ENCODE measurements at regions not wholly inside any gene's neighbourhood (a gene's known extent, or its start where the extent isn't known, plus 50 kb on each side); places are given as distances from the start of the nearest gene placed in this dataset.

GRCh38 chr5:2562036-2562435 lies 189.4 kb downstream of the IRX2 start:
- no peak overlapping the region for H2BK12ac ChIP-seq (ENCODE audit: low read depth, low read length)
- no peaks in the 10 kb centered on the region for H3K4me1 ChIP-seq (replicated peaks in 1 of 4; ENCODE audit: control insufficient read depth in 3 of 4, insufficient read depth in 4 of 4, low read length in 3 of 4)
- H3K9me3 ChIP-seq (ENCODE audit: insufficient read depth in 2 of 2, low read depth in 1 of 2, low read length in 1 of 2): no peaks in the 10 kb centered on the region; a peak in 1 of 4 replicates
- H2AK5ac ChIP-seq (ENCODE audit: low read depth, low read length): no peak overlapping the region
- H3K9ac ChIP-seq (replicated peaks in 1 of 4; ENCODE audit: extremely low read depth in 1 of 4, low read depth in 3 of 4, low read length in 3 of 4): no peak overlapping the region
- H2BK20ac ChIP-seq (ENCODE audit: low read length): no peak overlapping the region
- FAIRE-seq (no peak), DNase-seq (ENCODE audit: low read depth in 1 of 2, low spot score in 2 of 2) (no peak)
- H3K36me3 ChIP-seq (ENCODE audit: control insufficient read depth in 2 of 4, insufficient read depth in 4 of 4, low read length in 3 of 4): no peaks in the 10 kb centered on the region
- H4K20me1 ChIP-seq (replicated peaks in 1 of 2; ENCODE audit: control insufficient read depth in 1 of 2, insufficient read depth in 2 of 2, low read length in 2 of 2): no peaks in the 10 kb centered on the region
- H3K4me2 ChIP-seq (ENCODE audit: insufficient read depth in 1 of 2, low read depth in 2 of 2, low read length in 2 of 2): no peak overlapping the region
- no peaks in the 10 kb centered on the region for H3K79me2 ChIP-seq (ENCODE audit: control insufficient read depth in 1 of 2, insufficient read depth in 2 of 2, low read length in 2 of 2)
- no peak overlapping the region for H3K23ac ChIP-seq (ENCODE audit: insufficient read length)
- no peak overlapping the region for H2BK15ac ChIP-seq (ENCODE audit: low read length)
- H4K5ac ChIP-seq (ENCODE audit: insufficient read length, low read depth, low read length): no peak overlapping the region
- H3K23me2 ChIP-seq (ENCODE audit: low read depth, low read length): no peaks in the 10 kb centered on the region
- H3K4me3 ChIP-seq (ENCODE audit: extremely low read depth in 1 of 4, insufficient read depth in 2 of 4, low read depth in 3 of 4, low read length in 4 of 4): no peak overlapping the region
- CTCF ChIA-PET (ENCODE audit: partially characterized antibody): interaction anchor here (0.6 to 3.2 kb wide), 3 partner anchors 14 to 229 kb away, joined by 3 to 12 read pairs (median 3); no protein-coding TSS in a partner anchor
- no peak overlapping the region for H3K18ac ChIP-seq (ENCODE audit: extremely low read depth, low read length)
- H2BK120ac ChIP-seq (replicated peaks; ENCODE audit: low read depth, low read length): no peak overlapping the region
- no peak overlapping the region for H2AFZ ChIP-seq (ENCODE audit: low read length)
- H3K56ac ChIP-seq (replicated peaks; ENCODE audit: insufficient read length, low read depth, low read length): no peak overlapping the region
- H3K27ac ChIP-seq (ENCODE audit: low read depth, low read length): no peak overlapping the region
- no peak overlapping the region; the same call in 1 of the 2 replicates for H4K8ac ChIP-seq (ENCODE audit: extremely low read depth, insufficient read depth, low read length)
- H4K91ac ChIP-seq (replicated peaks; ENCODE audit: insufficient read length, low read length): no peak overlapping the region
- POLR2A ChIA-PET (ENCODE audit: partially characterized antibody): no interaction called here
- H3K27me3 ChIP-seq (replicated peaks in 1 of 4; ENCODE audit: control insufficient read depth in 3 of 4, extremely low read depth in 1 of 4, insufficient read depth in 3 of 4, low read length in 3 of 4): no peaks in the 10 kb centered on the region
- no peaks in the 10 kb centered on the region for H3K79me1 ChIP-seq (ENCODE audit: low read depth, low read length)
- H2BK5ac ChIP-seq (ENCODE audit: low read depth, low read length): no peak overlapping the region
- no peak overlapping the region for H3K14ac ChIP-seq (ENCODE audit: insufficient read length)
- 96% methylated on average over 13 of the region's 13 CpGs; no CpG with 5 or more reads in 1 of the 2 experiments for WGBS, 2 experiments (ENCODE audit: extremely low coverage in 1 of 2, insufficient coverage in 1 of 2, insufficient read length in 1 of 2, insufficient replicate concordance in 2 of 2, low coverage in 1 of 2, low lambda C conversion rate in 2 of 2, missing lambda C conversion rate in 1 of 2)
- H3K4ac ChIP-seq (replicated peaks; ENCODE audit: insufficient read length, low read depth, low read length): no peak overlapping the region
- TF ChIP-seq CEBPB (IDR thresholded peaks at IDR 0.05; ENCODE audit: low read depth, low read length) (no peak), GABPA (IDR thresholded peaks at IDR 0.05; ENCODE audit: borderline replicate concordance, insufficient read depth, low read length) (no peak), CBX8 (IDR thresholded peaks at IDR 0.05; ENCODE audit: borderline replicate concordance, low read depth, low read length) (no peak), KDM4A (IDR thresholded peaks at IDR 0.05; ENCODE audit: low read depth, low read length, severe bottlenecking) (no peak), POLR2AphosphoS5 (IDR thresholded peaks at IDR 0.05; ENCODE audit: low read depth, low read length) (no peak), SIN3A (conservative IDR thresholded peaks at IDR 0.05 in 1 of 2, IDR thresholded peaks at IDR 0.05 in 1 of 2; ENCODE audit: low read depth in 1 of 2, low read length in 2 of 2) (no peak), CBX5 (IDR thresholded peaks at IDR 0.05; ENCODE audit: low read depth, low read length) (no peak), YY1 (IDR thresholded peaks at IDR 0.05; ENCODE audit: low read depth, low read length) (no peak), TAF7 (optimal IDR thresholded peaks at IDR 0.05; ENCODE audit: borderline replicate concordance, low read depth, low read length) (no peak), USF2 (IDR thresholded peaks at IDR 0.05; ENCODE audit: low read length) (no peak), SP1 (IDR thresholded peaks at IDR 0.05; ENCODE audit: low read depth, low read length) (no peak), E2F6 (IDR thresholded peaks at IDR 0.05) (no peak), CHD2 (IDR thresholded peaks at IDR 0.05; ENCODE audit: low read length) (no peak)

Data from H1 (cell line).